Naive thymus-derived CD4-positive, alpha-beta T cell (primary cell): ENCODE measurements at regions not wholly inside any gene's neighbourhood (a gene's known extent, or its start where the extent isn't known, plus 50 kb on each side); places are given as distances from the start of the nearest gene placed in this dataset.

Experiments
- ATAC-seq: fragments of 150-1000 bp; cut with Tn5 transposase; 2 replicates; pipeline ENCODE4 v1.10.0; 2021; ENCODE audit warnings: mild to moderate bottlenecking, moderate library complexity
- CTCF ChIA-PET: fragments of 350-600 bp; sonication (Branson Sonifier 250); formaldehyde crosslinking; loops from one replicate; lab custom pipeline; 2021; ENCODE audit warnings: antibody characterized with exemption; lab: Charles Lee
- POLR2A ChIA-PET: fragments of 350-600 bp; sonication (Branson Sonifier 250); formaldehyde crosslinking; loops from one replicate; lab custom pipeline; 2021; ENCODE audit warnings: antibody characterized with exemption, inconsistent platforms; lab: Charles Lee
- DNase-seq, 9 donors: peaks; one replicate each; pipeline versions ENCODE4 v3.0.0 to v3.0.0-alpha.2; 2020 to 2022; ENCODE audit warnings: mixed read lengths in 1 of 9
- H3K27ac ChIP-seq: one replicate; pipeline ENCODE4 v1.7.0; 2013; ENCODE audit warnings: mild to moderate bottlenecking, low read depth, low read length, moderate library complexity
- H3K27me3 ChIP-seq, 2 donors: one replicate each; pipeline ENCODE4 v1.7.0; 2013; ENCODE audit warnings: low read length in 2 of 2, mild to moderate bottlenecking in 2 of 2, moderate library complexity in 2 of 2; ENCODE audit not compliant: control insufficient read depth in 2 of 2, insufficient read depth in 2 of 2
- H3K36me3 ChIP-seq, 3 experiments: 1 replicate in 2 of 3; 2 replicates in 1 of 3; pipeline ENCODE4 v1.7.0; 2013; ENCODE audit warnings: low read length in 3 of 3, mild to moderate bottlenecking in 3 of 3, moderate library complexity in 1 of 3; ENCODE audit not compliant: insufficient read depth in 3 of 3, control insufficient read depth in 2 of 3
- H3K4me1 ChIP-seq, 2 donors: one replicate each; pipeline ENCODE4 v1.7.0; 2013; ENCODE audit warnings: low read length in 2 of 2, mild to moderate bottlenecking in 2 of 2, moderate library complexity in 1 of 2; ENCODE audit not compliant: control insufficient read depth in 2 of 2, insufficient read depth in 2 of 2
- H3K4me3 ChIP-seq: 2 replicates; pipeline ENCODE4 v1.7.0; 2013; ENCODE audit warnings: mild to moderate bottlenecking, low read length
- H3K9me3 ChIP-seq, 3 experiments: 1 replicate in 2 of 3; 2 replicates in 1 of 3; pipeline ENCODE4 v1.7.0; 2013; ENCODE audit warnings: low read length in 3 of 3; ENCODE audit not compliant: control insufficient read depth in 2 of 3
- H3K27ac Mint-ChIP-seq, 9 donors: one replicate each; pipeline ENCODE4 v1.8.0; 2020 to 2022; ENCODE audit warnings: mixed read lengths in 9 of 9, mild to moderate bottlenecking in 8 of 9, moderate library complexity in 5 of 9, inconsistent platforms in 2 of 9
- H3K27me3 Mint-ChIP-seq, 5 donors: one replicate each; pipeline ENCODE4 v1.8.0; 2021 to 2022; ENCODE audit warnings: mixed read lengths in 5 of 5, mild to moderate bottlenecking in 1 of 5
- H3K36me3 Mint-ChIP-seq, 5 donors: one replicate each; pipeline ENCODE4 v1.8.0; 2020 to 2022; ENCODE audit warnings: mixed read lengths in 5 of 5, mild to moderate bottlenecking in 3 of 5, inconsistent platforms in 1 of 5
- H3K4me1 Mint-ChIP-seq, 7 donors: one replicate each; pipeline ENCODE4 v1.8.0; 2020 to 2022; ENCODE audit warnings: mixed read lengths in 7 of 7, mild to moderate bottlenecking in 3 of 7, inconsistent platforms in 1 of 7
- H3K4me3 Mint-ChIP-seq, 10 donors: one replicate each; pipeline ENCODE4 v1.8.0; 2020 to 2022; ENCODE audit warnings: mild to moderate bottlenecking in 10 of 10, mixed read lengths in 10 of 10, moderate library complexity in 6 of 10, inconsistent platforms in 2 of 10
- H3K9me3 Mint-ChIP-seq, 11 donors: one replicate each; pipeline ENCODE4 v1.8.0; 2020 to 2022; ENCODE audit warnings: mixed read lengths in 11 of 11, mild to moderate bottlenecking in 4 of 11, inconsistent platforms in 1 of 11, moderate library complexity in 1 of 11
- intact Hi-C, 2 donors: fragments of 100-400 bp; cut with micrococcal nuclease; formaldehyde crosslinking; loops; one replicate each; pipeline ENCODE4 v1.15.1; 2023

GRCh38 chr6:91267246-91267645, 680.4 kb upstream of the MAP3K7 start:
- intact Hi-C loops = no loop called here
- H3K4me1 Mint-ChIP-seq = no peaks in the 10 kb centered on the region
- no peak overlapping the region for H3K27ac Mint-ChIP-seq
- CTCF ChIA-PET = no interaction called here
- no peaks in the 10 kb centered on the region for H3K27me3 Mint-ChIP-seq
- Histone ChIP-seq H3K4me1 (no peaks in the 10 kb centered on the region), H3K36me3 (no peaks in the 10 kb centered on the region), H3K4me3 (no peak overlapping the region), H3K9me3 (peaks cover 0 to 5% (median 0%) of the 10 kb centered on the region in 3 experiments), H3K27me3 (no peaks in the 10 kb centered on the region), H3K27ac (no peak overlapping the region)
- no peaks in the 10 kb centered on the region for H3K36me3 Mint-ChIP-seq
- POLR2A ChIA-PET = no interaction called here
- ATAC-seq = no peak
- DNase-seq = no peak
- peaks cover 0 to 8% (median 2%) of the 10 kb centered on the region in 11 donors for H3K9me3 Mint-ChIP-seq
- H3K4me3 Mint-ChIP-seq = no peak overlapping the region

GRCh38 chr6:91266156-91266555, 679.3 kb upstream of the MAP3K7 start:
- no peak overlapping the region for H3K4me3 ChIP-seq
- no peaks in the 10 kb centered on the region for H3K36me3 Mint-ChIP-seq
- POLR2A ChIA-PET = no interaction called here
- H3K36me3 ChIP-seq = no peaks in the 10 kb centered on the region
- DNase-seq (no peak), ATAC-seq (no peak)
- H3K4me1 Mint-ChIP-seq = no peaks in the 10 kb centered on the region
- CTCF ChIA-PET = no interaction called here
- H3K27ac Mint-ChIP-seq = no peak overlapping the region
- H3K27ac ChIP-seq = no peak overlapping the region
- H3K9me3 ChIP-seq = no peaks in the 10 kb centered on the region
- H3K27me3 ChIP-seq = no peaks in the 10 kb centered on the region
- no peaks in the 10 kb centered on the region for H3K27me3 Mint-ChIP-seq
- intact Hi-C loops = no loop called here
- no peaks in the 10 kb centered on the region for H3K4me1 ChIP-seq
- H3K4me3 Mint-ChIP-seq = no peak overlapping the region
- H3K9me3 Mint-ChIP-seq = peaks cover 0 to 8% (median 2%) of the 10 kb centered on the region in 11 donors

- Mint-ChIP-seq H3K27me3 (no peaks in the 10 kb centered on the region), H3K4me1 (no peaks in the 10 kb centered on the region), H3K36me3 (no peaks in the 10 kb centered on the region), H3K27ac (no peak overlapping the region), H3K4me3 (no peak overlapping the region), H3K9me3 (peaks cover 0 to 12% (median 0%) of the 10 kb centered on the region in 11 donors)
- no peaks in the 10 kb centered on the region for H3K36me3 ChIP-seq
- no peaks in the 10 kb centered on the region for H3K9me3 ChIP-seq
- no peaks in the 10 kb centered on the region for H3K4me1 ChIP-seq
- ATAC-seq (no peak), DNase-seq (no peak)
- intact Hi-C loops = no loop called here
- no peaks in the 10 kb centered on the region for H3K27me3 ChIP-seq
- no peak overlapping the region for H3K27ac ChIP-seq
- H3K4me3 ChIP-seq = no peak overlapping the region
- POLR2A ChIA-PET = no interaction called here
- CTCF ChIA-PET = no interaction called here
Measured at GRCh38 chr6:91243436-91243835, 656.6 kb upstream of the MAP3K7 start.

DNA sequence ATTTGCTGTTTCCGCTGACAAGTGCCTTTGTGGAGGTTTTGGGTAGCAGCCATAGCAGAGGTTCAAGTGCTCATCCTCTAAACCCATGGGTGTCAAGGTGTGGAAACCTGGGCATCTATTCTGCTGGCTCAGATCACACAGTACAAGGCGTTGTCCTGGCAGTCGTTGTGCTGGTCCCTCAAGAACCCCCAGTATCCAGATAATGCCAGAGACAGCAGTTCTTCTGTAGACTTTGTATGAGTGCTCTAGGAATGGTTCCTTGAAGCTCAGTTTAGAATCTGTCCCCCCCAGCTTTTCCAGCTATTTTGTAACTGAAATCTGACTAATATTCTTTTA, 655.7 kb upstream of the MAP3K7 start:
- DNase-seq (no peak), ATAC-seq (no peak)
- no peaks in the 10 kb centered on the region for H3K4me1 Mint-ChIP-seq
- ChIA-PET CTCF (no interaction called here), POLR2A (no interaction called here)
- Histone ChIP-seq H3K36me3 (no peaks in the 10 kb centered on the region), H3K4me1 (no peaks in the 10 kb centered on the region), H3K9me3 (no peaks in the 10 kb centered on the region), H3K4me3 (no peak overlapping the region), H3K27ac (no peak overlapping the region), H3K27me3 (no peaks in the 10 kb centered on the region)
- no peaks in the 10 kb centered on the region for H3K27me3 Mint-ChIP-seq
- no peak overlapping the region for H3K27ac Mint-ChIP-seq
- H3K9me3 Mint-ChIP-seq = peaks cover 0 to 10% (median 0%) of the 10 kb centered on the region in 11 donors
- intact Hi-C loops = no loop called here
- no peaks in the 10 kb centered on the region for H3K36me3 Mint-ChIP-seq
- no peak overlapping the region for H3K4me3 Mint-ChIP-seq

DNA sequence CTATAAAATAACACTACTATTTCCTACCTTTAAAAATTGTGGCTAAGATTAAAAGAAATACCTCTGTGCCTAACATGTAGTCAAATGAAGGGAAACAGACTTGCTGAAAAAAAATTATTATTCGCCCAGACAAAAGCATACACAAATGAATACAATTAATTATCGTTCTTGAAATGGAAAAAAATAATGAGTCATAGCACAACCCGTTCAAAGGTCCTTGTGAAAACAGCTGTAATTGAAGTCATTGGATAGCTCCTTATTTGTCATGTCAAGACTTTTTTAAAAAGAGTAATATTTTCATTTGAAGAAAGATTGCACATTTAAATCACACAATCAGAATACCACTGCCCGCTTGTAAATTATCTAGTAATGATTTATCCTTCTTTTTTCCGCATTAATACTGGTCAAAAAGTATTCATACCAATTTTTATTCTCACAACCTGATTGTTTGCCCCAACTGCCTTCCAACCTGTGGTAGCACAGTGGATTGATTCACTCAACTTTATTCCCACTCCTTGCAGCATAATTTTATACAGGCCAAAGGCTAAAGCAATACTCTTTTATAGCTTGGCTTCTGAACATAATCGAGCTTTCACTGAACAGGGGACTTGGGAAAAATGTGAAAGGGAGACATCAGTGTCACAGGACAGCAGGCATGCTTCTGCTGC, 655.2 kb upstream of the MAP3K7 start:
- no peaks in the 10 kb centered on the region for H3K9me3 ChIP-seq
- H3K27me3 ChIP-seq = no peaks in the 10 kb centered on the region
- Mint-ChIP-seq H3K36me3 (no peaks in the 10 kb centered on the region), H3K4me1 (no peaks in the 10 kb centered on the region), H3K9me3 (peaks cover 0 to 5% (median 0%) of the 10 kb centered on the region in 11 donors), H3K27me3 (no peaks in the 10 kb centered on the region), H3K4me3 (no peak overlapping the region), H3K27ac (no peak overlapping the region)
- H3K4me1 ChIP-seq = no peaks in the 10 kb centered on the region
- H3K27ac ChIP-seq = no peak overlapping the region
- no peak for DNase-seq
- POLR2A ChIA-PET = no interaction called here
- ATAC-seq = no peak
- intact Hi-C loops = no loop called here
- CTCF ChIA-PET = no interaction called here
- H3K36me3 ChIP-seq = no peaks in the 10 kb centered on the region
- H3K4me3 ChIP-seq = no peak overlapping the region

GRCh38 chr6:91240878-91241603, 654.2 kb upstream of the MAP3K7 start:
- Histone ChIP-seq H3K27ac (no peak overlapping the region), H3K36me3 (no peaks in the 10 kb centered on the region), H3K4me1 (no peaks in the 10 kb centered on the region), H3K27me3 (no peaks in the 10 kb centered on the region), H3K4me3 (no peak overlapping the region), H3K9me3 (no peaks in the 10 kb centered on the region)
- intact Hi-C loops = no loop called here
- ATAC-seq = no peak
- DNase-seq = no peak
- Mint-ChIP-seq H3K4me1 (no peaks in the 10 kb centered on the region), H3K4me3 (no peak overlapping the region), H3K27me3 (no peaks in the 10 kb centered on the region), H3K36me3 (no peaks in the 10 kb centered on the region), H3K9me3 (peaks cover 0 to 4% (median 0%) of the 10 kb centered on the region in 11 donors), H3K27ac (no peak overlapping the region)
- ChIA-PET POLR2A (no interaction called here), CTCF (no interaction called here)
